NK-92 treated with Interleukin-12 subunit alpha and Interleukin-12 subunit beta, amount 100 ng/mL, for 24 hours (cell line): ENCODE measurements at regions not wholly inside any gene's neighbourhood (a gene's known extent, or its start where the extent isn't known, plus 50 kb on each side); places are given as distances from the start of the nearest gene placed in this dataset.

Source experiments
- DNase-seq: peaks from one replicate; lab custom pipeline; 2025; lab: John Stamatoyannopoulos, UW

- no peak for DNase-seq
Measured at GRCh38 chr16:26658486-26658885, 408.2 kb upstream of the C16orf82 start.

GRCh38 chr16:26658915-26659314 lies 407.8 kb upstream of the C16orf82 start:
- no peak for DNase-seq

GRCh38 chr16:26664086-26664485 lies 402.6 kb upstream of the C16orf82 start:
- no peak for DNase-seq

GRCh38 chr16:26665166-26665939 lies 401.4 kb upstream of the C16orf82 start:
- DNase-seq, result no peak

DNA sequence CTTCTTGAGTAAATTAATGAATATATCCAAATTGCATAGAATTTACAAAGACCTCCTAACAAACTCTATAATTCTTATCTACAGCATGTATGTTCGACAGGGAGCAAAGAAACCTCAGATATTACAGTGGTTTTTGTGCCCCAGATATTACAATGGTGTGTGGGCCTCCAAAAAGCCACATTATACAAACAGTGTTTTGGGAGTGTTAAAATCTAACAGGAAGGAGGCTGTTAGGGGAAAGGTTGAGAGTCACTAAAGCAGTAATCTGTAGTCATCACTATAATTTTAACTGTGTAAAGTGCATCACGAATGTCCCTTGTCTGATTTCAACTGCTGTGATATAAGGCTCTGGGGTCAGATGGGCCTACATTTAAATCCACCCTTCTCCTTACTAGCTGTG lies 400.2 kb upstream of the C16orf82 start:
- no peak for DNase-seq

- no peak for DNase-seq
Measured at GRCh38 chr16:26667307-26667706, 399.4 kb upstream of the C16orf82 start.

GRCh38 chr16:26668026-26668425 lies 398.7 kb upstream of the C16orf82 start:
- DNase-seq, result no peak

DNA sequence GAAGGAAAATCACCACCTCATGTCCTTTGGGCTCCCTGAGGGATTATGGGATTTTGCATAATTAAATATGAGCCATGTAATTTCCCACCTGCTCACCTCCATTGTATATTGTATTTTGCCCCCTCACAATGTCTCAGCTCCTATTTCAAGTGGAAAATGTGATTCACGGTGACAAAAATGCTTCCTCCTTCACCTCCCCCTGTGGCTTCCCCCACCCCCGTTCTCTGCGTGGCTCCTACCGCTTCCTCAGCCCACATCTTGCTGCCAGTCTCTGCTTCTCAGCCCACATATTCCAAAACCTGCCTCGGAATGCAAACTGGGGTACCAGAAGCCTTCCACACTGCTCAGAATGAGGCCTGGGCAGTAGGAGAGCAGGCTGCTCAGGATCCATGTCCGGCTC lies 394.5 kb upstream of the C16orf82 start:
- DNase-seq, result no peak

DNA sequence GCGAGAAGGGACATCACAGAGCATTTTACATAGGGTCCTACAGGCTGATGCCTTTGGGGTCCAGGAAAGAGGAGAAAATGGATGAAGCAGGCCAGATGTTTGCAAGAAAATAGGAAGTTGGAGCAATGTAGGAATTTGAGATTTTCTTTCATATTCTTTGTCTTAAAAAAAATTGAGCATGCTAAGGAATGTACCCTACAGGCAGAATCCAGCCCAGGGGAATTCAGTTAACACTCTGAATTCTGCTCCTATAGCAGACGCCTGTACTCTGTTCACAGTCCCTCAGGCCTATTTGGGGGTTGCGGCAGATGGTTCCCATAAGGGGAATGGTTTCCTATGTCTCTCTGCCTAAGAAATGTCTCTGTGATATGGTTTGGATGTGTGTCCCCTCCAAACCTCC lies 393.7 kb upstream of the C16orf82 start:
- no peak for DNase-seq

DNA sequence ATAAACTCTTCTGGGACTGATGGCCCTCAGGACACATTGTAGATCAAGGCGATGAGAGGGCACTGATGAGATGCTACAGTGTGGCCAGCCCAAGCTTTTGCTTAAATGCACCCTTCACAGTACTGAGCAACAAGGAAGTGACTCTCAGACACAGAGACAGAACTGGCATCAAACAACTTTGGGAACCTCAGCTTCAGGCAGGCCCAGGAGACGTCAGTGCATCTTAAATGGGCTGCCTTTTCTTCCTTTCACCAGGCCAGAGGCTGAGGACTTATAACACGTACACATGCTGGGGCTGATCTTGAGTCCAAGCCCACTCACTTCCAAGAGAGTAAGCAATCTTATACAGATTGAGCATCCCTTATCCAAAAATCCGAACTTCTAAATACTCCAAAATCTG lies 386.1 kb upstream of the C16orf82 start:
- DNase-seq, result no peak

DNA sequence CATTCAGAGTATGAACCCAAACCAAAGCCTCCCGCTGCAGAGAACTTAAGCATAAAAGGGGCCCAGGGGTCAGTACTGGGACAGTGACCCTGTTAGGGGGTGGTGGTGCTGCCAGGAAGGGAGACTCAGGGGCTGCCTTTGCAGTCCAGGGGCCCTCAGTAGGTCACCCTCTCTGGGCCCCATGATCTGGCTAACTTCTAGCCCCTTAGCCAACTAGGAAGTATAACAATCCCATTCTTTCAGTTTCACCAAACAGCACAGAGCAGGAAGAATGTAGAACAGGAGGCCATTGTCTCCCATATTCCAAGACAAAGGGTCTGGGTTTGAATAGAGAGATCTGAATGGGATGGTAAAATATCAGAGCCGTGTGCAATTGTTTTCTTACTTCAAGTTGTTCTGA lies 378.6 kb upstream of the C16orf82 start:
- no peak for DNase-seq

GRCh38 chr16:26688699-26689098 lies 378.0 kb upstream of the C16orf82 start:
- no peak for DNase-seq

GRCh38 chr16:26692658-26693057 lies 374.1 kb upstream of the C16orf82 start:
- no peak for DNase-seq

DNA sequence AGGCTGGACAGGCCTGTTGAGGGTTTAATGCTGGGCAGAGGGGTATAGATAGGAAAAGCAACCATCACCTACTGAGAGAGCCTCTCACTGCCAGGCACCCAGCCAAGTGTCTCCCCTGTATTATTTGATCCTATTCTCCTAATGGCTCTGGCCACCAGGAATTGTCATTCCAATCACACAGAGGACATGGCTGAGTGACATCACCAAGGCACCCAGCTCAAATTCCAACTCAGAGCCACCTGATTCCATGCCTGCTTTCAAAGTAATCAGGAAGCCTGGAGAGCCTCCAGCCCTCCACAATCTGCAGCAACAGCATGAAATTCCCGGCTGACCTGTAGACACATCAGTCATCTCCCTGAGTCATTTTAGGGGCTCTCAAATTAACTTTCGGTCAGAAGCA lies 368.9 kb upstream of the C16orf82 start:
- DNase-seq, result no peak

- DNase-seq, result no peak
Measured at GRCh38 chr16:26700250-26700649, 366.5 kb upstream of the C16orf82 start.

GRCh38 chr16:26701243-26701886 lies 365.4 kb upstream of the C16orf82 start:
- DNase-seq, result no peak

GRCh38 chr16:26705346-26705745 lies 361.4 kb upstream of the C16orf82 start:
- no peak for DNase-seq

GRCh38 chr16:26708428-26708827 lies 358.3 kb upstream of the C16orf82 start:
- no peak for DNase-seq

GRCh38 chr16:26709175-26709574 lies 357.6 kb upstream of the C16orf82 start:
- no peak for DNase-seq

GRCh38 chr16:26709754-26710153 lies 357.0 kb upstream of the C16orf82 start:
- DNase-seq, result no peak

GRCh38 chr16:26710450-26710849 lies 356.3 kb upstream of the C16orf82 start:
- DNase-seq, result no peak

- no peak for DNase-seq
Measured at GRCh38 chr16:26712876-26713275, 353.9 kb upstream of the C16orf82 start.

- DNase-seq, result no peak
Measured at GRCh38 chr16:26715969-26716368, 350.8 kb upstream of the C16orf82 start.

- DNase-seq, result no peak
Measured at GRCh38 chr16:26717826-26718225, 348.9 kb upstream of the C16orf82 start.
